Umbilical cord (tissue), 1 donor: ENCODE measurements at regions not wholly inside any gene's neighbourhood (a gene's known extent, or its start where the extent isn't known, plus 50 kb on each side); places are given as distances from the start of the nearest gene placed in this dataset.
A peak's percentile ranks its signal among the peaks of the same experiment; 100 is the strongest.

ENCODE experiments used
- DNase-seq: peaks from one replicate; pipeline ENCODE4 v3.0.0-alpha.2; 2015; ENCODE audit warnings: low spot score

DNA sequence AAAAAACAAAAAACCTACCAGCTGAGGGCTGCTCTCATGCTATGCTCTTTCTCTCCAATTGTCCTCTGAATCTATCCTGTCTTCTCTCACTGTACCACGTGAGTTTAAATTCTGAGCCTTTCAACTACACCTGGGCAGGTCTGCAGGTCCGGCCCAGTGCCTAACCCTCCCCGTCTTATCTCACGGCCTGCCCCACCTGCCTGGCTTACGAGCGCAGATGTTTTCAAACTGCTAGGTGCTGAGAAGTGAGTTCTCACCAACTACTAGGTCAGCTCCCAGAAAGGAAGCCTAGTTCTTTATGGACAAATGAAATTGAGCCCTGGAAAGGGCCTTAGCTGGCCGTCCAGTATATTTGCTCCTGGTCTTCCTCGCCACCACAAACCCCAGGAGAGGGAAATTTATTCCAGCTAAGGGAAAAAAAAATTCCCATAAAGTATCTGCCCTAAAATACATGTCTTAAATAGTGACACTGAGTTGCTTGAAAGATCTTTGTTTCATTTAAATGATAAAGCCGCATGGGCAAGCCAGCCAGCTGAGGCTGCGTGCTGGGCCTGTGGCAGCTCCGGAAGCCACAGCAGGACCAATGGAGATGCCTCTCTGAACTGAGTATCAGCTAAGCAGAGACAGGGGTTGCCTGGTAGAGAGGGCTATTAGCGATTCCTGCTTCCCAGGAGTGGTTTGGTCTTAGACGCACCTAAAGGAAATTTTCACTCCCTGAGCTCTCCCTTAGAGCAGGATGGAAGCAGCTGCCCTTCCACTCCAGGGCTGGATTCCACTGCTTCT lies 92.5 kb upstream of the NCK2 start:
- no peak for DNase-seq

DNA sequence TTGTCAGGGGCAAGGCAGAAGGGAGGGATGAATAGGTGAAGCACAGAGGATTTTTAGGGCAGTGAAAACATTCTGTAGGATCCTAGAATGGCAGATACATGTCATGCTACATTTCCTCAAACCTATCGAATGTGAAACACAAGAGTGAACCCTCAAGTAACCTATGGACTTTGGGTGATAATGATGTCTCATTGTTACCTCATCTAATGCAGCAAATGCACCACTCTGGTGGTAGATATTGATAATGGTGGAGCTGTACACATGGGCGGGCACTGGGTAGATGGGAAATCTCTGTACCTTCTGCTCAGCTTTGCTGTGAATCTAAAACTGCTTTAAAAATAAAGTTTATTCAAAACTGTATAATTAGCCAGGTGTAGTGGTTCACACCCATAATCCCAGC lies 95.2 kb upstream of the NCK2 start:
- no peak for DNase-seq

GRCh38 chr2:105647731-105648130 lies 97.0 kb upstream of the NCK2 start:
- no peak for DNase-seq

GRCh38 chr2:105646774-105647076 lies 98.0 kb upstream of the NCK2 start:
- DNase-seq, result no peak

DNA sequence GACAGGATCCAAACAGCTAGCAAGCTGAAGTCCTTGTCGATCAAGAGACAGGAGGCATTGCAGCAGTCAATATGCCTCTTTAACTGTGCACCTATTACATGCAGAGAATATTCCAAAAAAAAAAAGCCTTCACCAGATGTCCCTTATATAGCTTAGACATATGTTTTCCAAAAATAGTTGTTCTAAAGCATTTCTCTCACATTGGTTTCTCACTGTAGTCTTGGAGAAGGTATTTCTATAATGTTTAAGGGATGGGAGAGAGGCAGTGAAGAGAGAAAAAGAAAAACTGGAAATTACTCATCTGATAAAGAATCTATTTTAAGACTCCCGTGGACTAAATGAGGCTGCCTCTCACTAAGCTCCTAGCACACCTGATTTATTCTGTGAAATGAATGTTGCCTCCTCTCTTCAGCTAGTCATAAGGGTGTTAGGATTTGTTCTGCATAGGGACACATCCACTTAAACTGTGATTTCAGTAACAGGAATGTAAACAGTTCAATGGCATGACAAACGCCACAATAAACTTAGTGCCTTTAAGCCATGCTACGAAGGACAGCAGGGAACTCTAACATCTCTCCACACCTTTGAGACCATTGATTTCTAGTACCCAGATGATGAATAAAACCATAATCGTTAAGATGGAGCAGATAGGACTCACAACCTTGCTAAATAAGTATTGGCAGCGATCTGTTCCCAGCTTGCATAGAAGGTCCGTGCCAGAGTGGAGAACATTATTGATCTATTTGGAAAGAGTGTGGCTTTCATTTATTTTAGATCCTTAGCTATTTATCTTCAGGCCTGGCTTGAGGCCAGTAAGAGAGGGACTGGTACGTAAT lies 98.6 kb upstream of the NCK2 start:
- no peak for DNase-seq

GRCh38 chr2:105645031-105645937 lies 99.4 kb upstream of the NCK2 start:
- DNase-seq, result no peak

- no peak for DNase-seq
Measured at GRCh38 chr2:105644174-105644980, 100.3 kb upstream of the NCK2 start.

GRCh38 chr2:105643405-105644173 lies 101.1 kb upstream of the NCK2 start:
- no peak for DNase-seq

DNA sequence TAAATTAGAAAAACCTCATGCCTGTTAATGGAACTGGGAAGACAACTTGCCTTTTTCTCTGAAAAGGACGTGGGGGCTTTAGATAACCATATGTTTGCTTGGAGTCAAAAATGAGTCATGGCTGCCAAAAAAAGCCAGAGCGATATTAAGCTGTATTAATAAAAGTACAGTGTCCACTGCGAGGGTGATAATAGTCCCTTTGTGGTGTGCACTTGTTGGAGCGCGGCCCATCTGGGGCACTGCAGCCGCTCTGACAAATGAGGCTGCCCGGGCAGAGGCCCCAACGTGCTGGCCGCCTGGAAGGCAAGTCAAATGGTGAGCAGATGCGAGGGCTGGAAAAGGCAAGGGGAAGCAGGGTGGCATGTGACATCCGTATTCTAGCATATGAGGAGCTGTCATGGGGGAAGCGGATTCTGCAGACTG lies 103.3 kb upstream of the NCK2 start:
- peak; percentile 53 for DNase-seq

GRCh38 chr2:105640246-105640645 lies 104.5 kb upstream of the NCK2 start:
- no peak for DNase-seq

DNA sequence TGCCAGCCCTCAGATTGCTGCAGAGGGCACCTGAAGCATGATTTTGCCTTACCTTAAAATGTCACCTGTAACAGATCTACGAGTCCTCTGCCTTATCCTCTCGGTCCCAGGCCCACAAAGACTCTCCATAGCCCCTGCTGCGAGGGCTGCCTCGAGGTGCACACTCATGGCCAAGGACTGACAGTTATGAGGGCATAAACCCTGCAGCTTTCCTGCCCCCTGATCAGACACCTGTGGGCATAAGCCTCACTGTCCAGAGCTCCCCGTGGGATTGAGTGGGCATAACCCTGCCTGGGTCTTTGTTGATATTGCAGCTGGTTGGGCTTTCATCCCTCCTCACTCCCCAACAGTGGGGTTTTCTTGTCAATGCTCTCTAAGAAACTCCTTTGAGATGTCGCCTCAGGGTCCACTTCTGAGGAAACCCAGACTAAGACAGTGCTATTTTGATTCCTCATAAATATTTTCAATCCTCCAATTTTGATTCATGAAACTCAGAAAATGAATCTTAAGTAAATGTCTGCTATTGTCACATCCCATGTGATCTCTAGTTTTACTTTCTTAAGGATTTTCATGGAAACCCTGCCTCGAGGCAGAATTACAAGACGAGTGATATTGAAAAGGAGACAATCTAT lies 108.5 kb upstream of the NCK2 start:
- no peak for DNase-seq

GRCh38 chr2:105635564-105635963 lies 109.1 kb upstream of the NCK2 start:
- no peak for DNase-seq

DNA sequence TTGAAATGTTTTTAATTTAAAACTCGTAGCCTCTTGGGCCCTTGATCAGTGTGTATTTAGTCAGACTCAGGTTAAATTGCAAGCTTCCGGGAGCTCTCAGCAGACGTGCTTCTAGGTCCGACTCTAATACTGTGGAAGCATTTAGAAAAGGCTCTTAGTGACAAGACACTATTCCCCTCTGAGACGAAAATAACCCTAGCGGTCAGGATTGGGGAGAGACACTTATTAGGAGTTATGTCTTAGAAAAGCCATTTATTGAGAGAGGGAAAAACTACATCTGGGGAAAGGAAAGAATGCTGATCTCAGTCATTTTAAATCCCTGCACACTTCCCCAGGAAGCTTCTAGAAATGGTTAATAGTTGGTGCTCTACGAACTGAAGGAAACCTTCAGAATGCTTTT lies 110.5 kb upstream of the NCK2 start:
- DNase-seq, result no peak

- no peak for DNase-seq
Measured at GRCh38 chr2:105631922-105632321, 112.8 kb upstream of the NCK2 start.

DNA sequence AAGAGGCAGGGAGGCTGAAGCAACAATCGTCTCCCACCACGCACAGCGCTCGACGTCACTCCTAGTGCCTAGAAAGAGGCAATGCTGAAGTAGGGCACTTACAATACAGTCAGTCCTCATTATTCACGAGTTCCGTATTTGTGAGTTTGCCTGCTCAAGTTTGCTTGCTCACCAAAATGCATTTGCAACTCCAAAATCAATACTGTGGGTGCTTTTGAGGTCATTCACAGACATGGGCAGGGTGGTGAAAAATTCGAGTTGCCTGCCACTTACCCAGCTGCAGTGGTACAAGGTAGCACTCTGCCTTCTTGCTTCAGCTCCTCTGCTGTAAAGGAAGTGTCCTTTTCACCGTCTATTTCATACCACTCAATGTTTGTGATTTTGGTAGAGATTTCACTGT lies 113.7 kb upstream of the NCK2 start:
- no peak for DNase-seq

GRCh38 chr2:105629634-105630033 lies 115.1 kb upstream of the NCK2 start:
- no peak for DNase-seq

DNA sequence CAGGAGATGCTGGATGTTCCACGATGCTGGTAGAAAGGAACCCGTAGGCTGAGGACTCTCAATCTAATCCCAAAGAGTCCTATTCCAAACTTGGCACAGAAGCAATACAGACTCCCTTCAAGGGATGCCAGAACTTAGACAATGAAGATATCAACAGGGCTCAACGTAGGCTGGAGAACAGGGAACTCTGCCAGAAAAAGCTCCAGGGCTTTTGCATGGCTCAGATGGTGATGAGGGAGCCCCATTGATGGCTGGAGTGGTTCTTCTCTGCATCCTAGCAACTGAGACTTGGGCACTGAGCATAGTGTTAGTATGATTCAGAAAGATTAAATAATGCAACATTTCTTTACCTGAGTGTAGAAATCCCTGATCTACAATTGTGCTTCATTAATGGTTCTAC lies 117.2 kb upstream of the NCK2 start:
- no peak for DNase-seq

GRCh38 chr2:105626966-105627340 lies 117.8 kb upstream of the NCK2 start:
- DNase-seq, result no peak

DNA sequence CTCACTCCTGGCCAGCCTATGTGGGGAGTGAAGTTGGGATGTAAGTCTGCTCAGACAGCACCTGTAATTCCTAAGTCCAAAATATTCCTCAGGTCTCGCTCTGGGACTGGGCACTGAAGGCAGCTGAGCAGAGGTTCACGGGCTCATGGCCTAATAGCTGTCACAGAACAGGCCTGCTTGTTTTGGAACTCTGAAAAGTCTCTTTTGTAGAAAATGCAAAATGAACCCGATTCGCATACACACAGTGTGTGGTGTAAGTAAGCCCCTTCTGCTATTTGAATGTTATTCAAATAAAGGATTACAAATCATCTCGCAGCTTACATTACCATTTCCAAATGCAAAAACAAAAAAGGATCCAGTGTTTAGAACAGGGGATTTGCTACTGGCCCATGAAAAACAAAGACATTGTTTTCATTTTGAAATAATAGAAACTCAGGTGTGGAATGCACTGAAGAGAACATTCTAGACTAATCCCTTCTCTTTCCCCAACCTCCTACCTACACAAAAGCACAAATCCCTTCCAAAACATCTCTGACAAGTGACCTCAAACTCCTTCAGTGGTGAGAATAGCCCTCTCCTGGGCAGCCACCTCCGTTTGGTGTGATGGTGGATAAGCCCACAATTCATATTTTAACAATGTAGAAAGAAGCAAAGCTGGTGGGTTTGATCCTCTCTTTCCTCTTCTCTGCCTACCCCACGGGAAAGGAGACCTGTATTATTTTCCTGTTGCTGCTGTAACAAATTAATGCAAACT lies 118.3 kb upstream of the NCK2 start:
- no peak for DNase-seq
